ENCODE measurements at regions not wholly inside any gene's neighbourhood (a gene's known extent, or its start where the extent isn't known, plus 50 kb on each side); places are given as distances from the start of the nearest gene placed in this dataset.

DNA sequence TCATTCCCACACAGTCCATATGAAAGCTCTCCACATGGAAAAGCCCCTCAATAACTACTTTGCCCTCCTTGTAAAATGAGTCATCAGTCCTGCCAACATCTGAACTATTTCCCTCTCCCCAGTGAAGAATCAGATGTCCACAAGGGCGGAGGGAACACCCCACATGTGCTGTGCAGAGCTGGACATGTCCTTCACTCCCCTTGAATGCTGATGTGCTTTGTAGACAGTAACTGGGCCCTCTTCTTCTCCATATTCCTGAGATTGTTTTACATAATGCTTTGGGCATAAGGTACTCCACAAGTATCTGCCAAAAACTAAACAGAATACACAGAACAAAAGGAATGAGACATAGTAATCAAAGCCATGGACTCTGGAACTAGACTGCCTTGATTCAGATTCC lies 879.4 kb downstream of the BCL11A start:
- TF ChIP-seq, protein P1, sequence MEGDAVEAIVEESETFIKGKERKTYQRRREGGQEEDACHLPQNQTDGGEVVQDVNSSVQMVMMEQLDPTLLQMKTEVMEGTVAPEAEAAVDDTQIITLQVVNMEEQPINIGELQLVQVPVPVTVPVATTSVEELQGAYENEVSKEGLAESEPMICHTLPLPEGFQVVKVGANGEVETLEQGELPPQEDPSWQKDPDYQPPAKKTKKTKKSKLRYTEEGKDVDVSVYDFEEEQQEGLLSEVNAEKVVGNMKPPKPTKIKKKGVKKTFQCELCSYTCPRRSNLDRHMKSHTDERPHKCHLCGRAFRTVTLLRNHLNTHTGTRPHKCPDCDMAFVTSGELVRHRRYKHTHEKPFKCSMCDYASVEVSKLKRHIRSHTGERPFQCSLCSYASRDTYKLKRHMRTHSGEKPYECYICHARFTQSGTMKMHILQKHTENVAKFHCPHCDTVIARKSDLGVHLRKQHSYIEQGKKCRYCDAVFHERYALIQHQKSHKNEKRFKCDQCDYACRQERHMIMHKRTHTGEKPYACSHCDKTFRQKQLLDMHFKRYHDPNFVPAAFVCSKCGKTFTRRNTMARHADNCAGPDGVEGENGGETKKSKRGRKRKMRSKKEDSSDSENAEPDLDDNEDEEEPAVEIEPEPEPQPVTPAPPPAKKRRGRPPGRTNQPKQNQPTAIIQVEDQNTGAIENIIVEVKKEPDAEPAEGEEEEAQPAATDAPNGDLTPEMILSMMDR (IDR thresholded peaks at IDR 0.05; ENCODE audit: insufficient read depth, low read length), result no peak
- TF ChIP-seq, protein P2, sequence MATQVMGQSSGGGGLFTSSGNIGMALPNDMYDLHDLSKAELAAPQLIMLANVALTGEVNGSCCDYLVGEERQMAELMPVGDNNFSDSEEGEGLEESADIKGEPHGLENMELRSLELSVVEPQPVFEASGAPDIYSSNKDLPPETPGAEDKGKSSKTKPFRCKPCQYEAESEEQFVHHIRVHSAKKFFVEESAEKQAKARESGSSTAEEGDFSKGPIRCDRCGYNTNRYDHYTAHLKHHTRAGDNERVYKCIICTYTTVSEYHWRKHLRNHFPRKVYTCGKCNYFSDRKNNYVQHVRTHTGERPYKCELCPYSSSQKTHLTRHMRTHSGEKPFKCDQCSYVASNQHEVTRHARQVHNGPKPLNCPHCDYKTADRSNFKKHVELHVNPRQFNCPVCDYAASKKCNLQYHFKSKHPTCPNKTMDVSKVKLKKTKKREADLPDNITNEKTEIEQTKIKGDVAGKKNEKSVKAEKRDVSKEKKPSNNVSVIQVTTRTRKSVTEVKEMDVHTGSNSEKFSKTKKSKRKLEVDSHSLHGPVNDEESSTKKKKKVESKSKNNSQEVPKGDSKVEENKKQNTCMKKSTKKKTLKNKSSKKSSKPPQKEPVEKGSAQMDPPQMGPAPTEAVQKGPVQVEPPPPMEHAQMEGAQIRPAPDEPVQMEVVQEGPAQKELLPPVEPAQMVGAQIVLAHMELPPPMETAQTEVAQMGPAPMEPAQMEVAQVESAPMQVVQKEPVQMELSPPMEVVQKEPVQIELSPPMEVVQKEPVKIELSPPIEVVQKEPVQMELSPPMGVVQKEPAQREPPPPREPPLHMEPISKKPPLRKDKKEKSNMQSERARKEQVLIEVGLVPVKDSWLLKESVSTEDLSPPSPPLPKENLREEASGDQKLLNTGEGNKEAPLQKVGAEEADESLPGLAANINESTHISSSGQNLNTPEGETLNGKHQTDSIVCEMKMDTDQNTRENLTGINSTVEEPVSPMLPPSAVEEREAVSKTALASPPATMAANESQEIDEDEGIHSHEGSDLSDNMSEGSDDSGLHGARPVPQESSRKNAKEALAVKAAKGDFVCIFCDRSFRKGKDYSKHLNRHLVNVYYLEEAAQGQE (IDR thresholded peaks at IDR 0.05; ENCODE audit: insufficient replicate concordance, low read depth), result no peak
- TF ChIP-seq POLR2AphosphoS5 (IDR thresholded peaks at IDR 0.05; ENCODE audit: low read depth) (no peak), GABPA (IDR thresholded peaks at IDR 0.05; ENCODE audit: low read depth) (no peak)

All from HL-60 (cell line).